ENCODE measurements at regions not wholly inside any gene's neighbourhood (a gene's known extent, or its start where the extent isn't known, plus 50 kb on each side); places are given as distances from the start of the nearest gene placed in this dataset.

GRCh38 chr1:209037064-209037463 is 546.5 kb upstream of the CAMK1G start:
- TF ChIP-seq CTCF (IDR thresholded peaks at IDR 0.05) (no peak), EP300 (IDR thresholded peaks at IDR 0.05) (no peak), POLR2A (IDR thresholded peaks at IDR 0.05) (no peak)
- Histone ChIP-seq H3K27me3 (no peaks in the 10 kb centered on the region), H3K36me3 (no peaks in the 10 kb centered on the region), H3K4me1 (ENCODE audit: insufficient read depth) (peaks cover 4% of the 10 kb centered on the region), H3K27ac (no peak overlapping the region), H3K4me3 (no peak overlapping the region), H3K9me3 (no peaks in the 10 kb centered on the region)
- intact Hi-C loops (cut with DNase I), result no loop called here
- 59 to 64% (median 63%) methylated on average over 1 of the region's 1 CpG for WGBS, 3 donors
- DNase-seq, result no peak

GRCh38 chr1:209038316-209038715 is 545.2 kb upstream of the CAMK1G start:
- Histone ChIP-seq H3K4me3 (no peak overlapping the region), H3K9me3 (no peaks in the 10 kb centered on the region), H3K36me3 (no peaks in the 10 kb centered on the region), H3K27me3 (no peaks in the 10 kb centered on the region), H3K4me1 (ENCODE audit: insufficient read depth) (peaks cover 4% of the 10 kb centered on the region), H3K27ac (no peak overlapping the region)
- TF ChIP-seq CTCF (IDR thresholded peaks at IDR 0.05) (no peak), EP300 (IDR thresholded peaks at IDR 0.05) (no peak), POLR2A (IDR thresholded peaks at IDR 0.05) (no peak)
- WGBS, 3 donors, result 17 to 59% (median 47%) methylated on average over 2 of the region's 2 CpGs
- no peak for DNase-seq
- intact Hi-C loops (cut with DNase I), result no loop called here

GRCh38 chr1:209038735-209039134 is 544.8 kb upstream of the CAMK1G start:
- no peak overlapping the region for H3K27ac ChIP-seq
- no peaks in the 10 kb centered on the region for H3K27me3 ChIP-seq
- H3K36me3 ChIP-seq, result no peaks in the 10 kb centered on the region
- no peaks in the 10 kb centered on the region for H3K9me3 ChIP-seq
- intact Hi-C loops (cut with DNase I), result no loop called here
- no peak for DNase-seq
- TF ChIP-seq CTCF (IDR thresholded peaks at IDR 0.05) (no peak), POLR2A (IDR thresholded peaks at IDR 0.05) (no peak), EP300 (IDR thresholded peaks at IDR 0.05) (no peak)
- peaks cover 4% of the 10 kb centered on the region for H3K4me1 ChIP-seq (ENCODE audit: insufficient read depth)
- 90 to 97% (median 95%) methylated on average over 1 of the region's 1 CpG for WGBS, 3 donors
- H3K4me3 ChIP-seq, result no peak overlapping the region

- DNase-seq, result no peak
- no peak overlapping the region for H3K4me3 ChIP-seq
- no peak for TF ChIP-seq EP300 (IDR thresholded peaks at IDR 0.05)
- no peak for TF ChIP-seq CTCF (IDR thresholded peaks at IDR 0.05)
- no peak for TF ChIP-seq POLR2A (IDR thresholded peaks at IDR 0.05)
- no peaks in the 10 kb centered on the region for H3K27me3 ChIP-seq
- H3K9me3 ChIP-seq, result no peaks in the 10 kb centered on the region
- peaks cover 4% of the 10 kb centered on the region for H3K4me1 ChIP-seq (ENCODE audit: insufficient read depth)
- H3K27ac ChIP-seq, result no peak overlapping the region
- WGBS, 3 donors, result 91 to 97% (median 94%) methylated on average over 3 of the region's 3 CpGs
- intact Hi-C loops (cut with DNase I), result no loop called here
- H3K36me3 ChIP-seq, result no peaks in the 10 kb centered on the region
These were observed 543.2 kb upstream of the CAMK1G start for GRCh38 chr1:209040351-209040750.

GRCh38 chr1:209041927-209042326 is 541.6 kb upstream of the CAMK1G start:
- 88 to 98% (median 92%) methylated on average over 2 of the region's 2 CpGs for WGBS, 3 donors
- TF ChIP-seq CTCF (IDR thresholded peaks at IDR 0.05), result no peak
- no peak for TF ChIP-seq POLR2A (IDR thresholded peaks at IDR 0.05)
- no peak for TF ChIP-seq EP300 (IDR thresholded peaks at IDR 0.05)
- Histone ChIP-seq H3K4me1 (ENCODE audit: insufficient read depth) (peaks cover 4% of the 10 kb centered on the region), H3K36me3 (no peaks in the 10 kb centered on the region), H3K4me3 (no peak overlapping the region), H3K9me3 (no peaks in the 10 kb centered on the region), H3K27me3 (no peaks in the 10 kb centered on the region), H3K27ac (no peak overlapping the region)
- intact Hi-C loops (cut with DNase I), result no loop called here
- no peak for DNase-seq
